ENCODE measurements at regions not wholly inside any gene's neighbourhood (a gene's known extent, or its start where the extent isn't known, plus 50 kb on each side); places are given as distances from the start of the nearest gene placed in this dataset.

DNA sequence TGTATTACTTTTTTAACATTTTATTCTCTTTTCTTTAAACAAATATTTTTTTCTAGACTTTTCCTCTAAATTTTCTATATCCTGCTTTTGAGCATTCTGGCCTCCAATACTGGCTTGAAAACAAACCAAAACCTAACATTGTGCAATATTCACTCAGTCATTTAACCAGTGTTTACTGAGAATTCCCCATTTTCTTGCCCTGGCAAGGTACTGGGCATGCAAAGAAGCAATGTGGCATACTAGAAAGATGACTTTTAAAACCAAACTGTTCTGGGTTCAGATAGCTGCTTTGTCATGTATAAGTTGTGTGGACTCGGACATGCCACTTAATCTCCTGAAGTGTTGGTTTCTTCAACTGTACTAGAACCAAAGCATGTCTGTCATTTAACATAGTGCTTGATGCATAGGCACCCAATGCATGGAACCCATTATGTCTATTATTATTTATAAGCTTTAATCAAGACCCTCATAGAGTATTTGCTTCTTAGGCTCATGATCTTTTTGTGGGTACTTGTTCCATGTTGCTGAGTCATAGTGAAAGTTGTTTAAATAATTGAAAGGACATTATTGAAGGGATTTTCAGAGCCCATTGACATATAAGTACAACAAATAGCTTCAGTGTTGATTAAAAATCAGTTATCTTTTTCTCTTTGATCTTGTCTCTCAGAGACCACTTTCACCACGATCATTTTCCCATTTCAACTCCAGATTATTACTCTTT lies 185.4 kb upstream of the OSR1 start:
- Mint-ChIP-seq H3K9me3 (no peaks in the 10 kb centered on the region), H3K36me3 (ENCODE audit: low read depth) (no peaks in the 10 kb centered on the region), H3K27me3 (peaks cover 3% of the 10 kb centered on the region), H3K27ac (no peak overlapping the region), H3K4me1 (no peaks in the 10 kb centered on the region), H3K4me3 (no peak overlapping the region)
- ATAC-seq (no peak), DNase-seq (no peak)

DNA sequence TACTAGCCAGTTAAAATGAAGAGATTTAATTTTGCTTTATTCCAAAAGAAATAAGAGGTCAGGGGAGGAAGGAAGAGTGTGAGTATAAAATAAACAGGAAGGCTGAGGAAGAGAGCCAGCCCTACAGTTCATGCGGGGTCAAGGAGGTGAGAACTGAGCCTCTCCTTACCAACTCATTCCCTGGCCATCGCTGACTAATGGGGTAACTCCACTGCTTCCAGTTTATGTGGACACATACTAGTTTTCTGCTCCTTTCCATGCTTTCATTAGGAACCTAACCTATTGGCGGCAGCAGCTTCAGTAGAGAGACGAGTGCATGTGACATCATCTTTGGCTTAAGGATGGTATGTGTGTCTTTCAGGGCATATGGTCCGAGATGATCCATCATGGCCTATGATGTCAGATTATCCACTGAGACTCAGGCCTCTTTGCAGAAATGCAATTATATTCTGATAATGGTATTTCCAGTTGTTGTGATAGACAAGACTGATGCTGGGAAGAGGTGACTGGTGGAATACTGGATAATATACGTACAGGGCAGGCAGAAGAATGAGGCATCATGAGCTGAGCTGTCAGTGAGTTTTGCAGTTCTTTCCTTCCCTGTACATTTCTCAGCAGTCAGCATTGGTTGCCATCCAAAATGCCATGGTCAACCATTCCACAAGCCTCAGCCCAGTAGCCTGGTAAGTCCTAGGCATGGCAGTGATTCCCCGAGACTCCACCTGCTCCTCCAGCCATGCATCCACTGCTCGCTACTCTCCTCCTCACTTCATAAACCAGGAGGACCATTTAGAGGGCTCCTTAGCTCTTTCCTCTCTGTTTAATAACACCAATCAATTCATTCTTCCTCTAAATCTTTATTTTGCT lies 184.6 kb upstream of the OSR1 start:
- no peak overlapping the region for H3K4me3 Mint-ChIP-seq
- peaks cover 2% of the 10 kb centered on the region for H3K27me3 Mint-ChIP-seq
- DNase-seq = no peak
- no peaks in the 10 kb centered on the region for H3K9me3 Mint-ChIP-seq
- H3K27ac Mint-ChIP-seq = no peak overlapping the region
- no peak for ATAC-seq
- H3K4me1 Mint-ChIP-seq = no peaks in the 10 kb centered on the region
- no peaks in the 10 kb centered on the region for H3K36me3 Mint-ChIP-seq (ENCODE audit: low read depth)

DNA sequence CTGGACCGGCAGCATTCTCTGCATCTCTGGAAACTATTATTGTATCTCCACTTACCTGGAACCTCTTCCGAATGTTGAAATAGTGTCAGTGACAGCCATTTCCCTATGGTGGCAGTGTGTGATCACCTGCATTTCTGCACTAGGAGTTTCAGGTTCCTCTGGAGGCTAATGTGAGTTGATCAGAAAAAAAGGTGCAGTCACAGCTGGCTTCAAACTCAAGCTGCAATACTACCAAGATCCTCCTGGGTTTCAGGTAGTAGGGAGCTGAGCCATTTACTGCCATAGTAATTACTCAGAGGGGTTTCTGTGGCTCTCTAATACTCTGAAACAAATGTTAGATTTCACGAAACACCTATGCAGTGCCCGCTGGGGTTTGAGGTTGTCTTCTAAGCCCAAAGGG lies 183.5 kb upstream of the OSR1 start:
- Mint-ChIP-seq H3K9me3 (no peaks in the 10 kb centered on the region), H3K27me3 (no peaks in the 10 kb centered on the region), H3K36me3 (ENCODE audit: low read depth) (no peaks in the 10 kb centered on the region), H3K4me1 (no peaks in the 10 kb centered on the region), H3K4me3 (no peak overlapping the region), H3K27ac (no peak overlapping the region)
- ATAC-seq = no peak
- DNase-seq = no peak

DNA sequence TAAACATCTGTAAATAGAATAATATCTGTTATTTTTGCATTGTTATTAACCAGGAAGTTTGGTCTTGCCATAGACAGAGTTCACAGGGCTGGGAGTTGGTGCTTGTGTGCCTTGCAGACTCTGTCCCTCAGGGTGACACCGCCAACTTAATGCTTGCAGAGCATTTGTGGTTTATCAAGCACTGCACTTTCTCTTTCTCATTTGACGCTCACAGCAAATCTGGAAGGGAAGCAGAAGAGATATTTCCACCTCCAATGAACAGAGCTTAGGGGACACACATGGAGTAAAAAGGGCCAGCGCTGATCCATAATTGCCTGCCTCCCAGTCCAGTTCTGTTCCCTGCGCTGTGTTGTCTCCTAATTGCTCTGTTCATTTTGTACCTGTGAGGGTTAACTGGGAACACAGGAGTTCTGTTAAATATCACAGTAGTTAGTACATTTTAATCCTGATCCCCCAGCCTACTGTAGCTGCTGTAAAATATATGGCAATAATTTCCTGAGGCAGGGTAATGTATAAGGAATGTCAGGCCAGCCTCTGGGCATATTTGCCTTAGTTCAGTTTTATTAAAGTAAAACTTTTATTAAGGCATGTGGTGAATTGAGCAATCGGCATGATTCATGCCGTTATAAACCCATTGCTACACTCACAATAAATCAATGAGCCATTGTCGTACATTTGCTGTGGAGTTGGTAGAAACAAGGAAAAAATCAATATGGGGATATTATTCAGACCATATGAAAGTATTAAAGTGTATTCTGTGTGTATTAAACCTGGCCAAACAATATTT lies 182.5 kb upstream of the OSR1 start:
- Mint-ChIP-seq H3K36me3 (ENCODE audit: low read depth) (no peaks in the 10 kb centered on the region), H3K27me3 (no peaks in the 10 kb centered on the region), H3K9me3 (no peaks in the 10 kb centered on the region), H3K4me3 (no peak overlapping the region), H3K4me1 (no peaks in the 10 kb centered on the region), H3K27ac (no peak overlapping the region)
- ATAC-seq (no peak), DNase-seq (no peak)

DNA sequence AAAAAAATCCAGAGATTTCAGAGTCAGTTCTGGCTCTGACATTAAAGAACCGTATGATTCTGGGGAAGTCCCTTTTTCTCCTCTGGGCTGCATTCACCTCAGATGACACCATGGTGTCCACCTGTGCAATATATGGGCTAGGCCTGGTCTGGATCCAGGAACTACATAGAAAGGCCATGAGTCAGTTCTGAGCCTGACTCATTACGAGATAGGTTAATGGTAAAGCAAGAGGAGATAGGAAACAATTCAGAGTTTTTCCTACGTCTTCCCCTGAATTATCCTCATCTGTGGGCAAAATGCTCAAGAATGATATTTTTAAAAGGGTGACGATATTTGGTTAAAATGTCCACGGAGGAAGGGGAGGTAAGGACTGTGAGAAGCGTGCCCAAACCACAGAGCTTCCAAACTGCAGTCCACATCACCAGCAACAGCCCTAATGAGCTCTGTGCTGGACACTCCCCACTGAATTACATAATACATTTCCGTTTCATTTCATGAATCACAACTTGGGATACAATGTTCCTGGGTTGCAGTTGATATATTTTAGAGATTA lies 180.1 kb upstream of the OSR1 start:
- Mint-ChIP-seq H3K9me3 (peaks cover 4% of the 10 kb centered on the region), H3K4me1 (no peaks in the 10 kb centered on the region), H3K36me3 (ENCODE audit: low read depth) (no peaks in the 10 kb centered on the region), H3K4me3 (no peak overlapping the region), H3K27ac (no peak overlapping the region), H3K27me3 (peaks cover 4% of the 10 kb centered on the region)
- no peak for DNase-seq
- ATAC-seq = no peak

DNA sequence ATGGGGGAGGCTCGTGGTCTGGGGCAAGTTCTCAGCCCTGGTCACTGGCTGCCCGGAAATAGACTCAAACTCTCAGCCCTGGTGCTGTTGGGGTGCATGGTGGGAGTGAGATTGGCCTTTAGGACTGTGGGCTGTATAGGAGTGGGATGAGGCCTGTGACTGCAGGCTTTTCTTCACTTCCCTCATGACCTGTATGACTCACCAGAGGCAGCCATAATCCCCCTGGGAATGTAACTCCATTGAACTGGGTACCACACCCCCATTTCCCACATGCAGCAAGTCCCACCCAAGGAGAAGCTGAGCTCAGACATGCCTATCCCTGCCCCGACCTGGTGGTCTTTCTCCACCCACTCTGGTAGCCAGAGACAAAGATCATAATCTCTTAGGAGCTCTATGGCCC lies 177.7 kb upstream of the OSR1 start:
- H3K4me3 Mint-ChIP-seq = no peak overlapping the region
- peaks cover 4% of the 10 kb centered on the region for H3K9me3 Mint-ChIP-seq
- H3K4me1 Mint-ChIP-seq = no peaks in the 10 kb centered on the region
- peaks cover 8% of the 10 kb centered on the region for H3K27me3 Mint-ChIP-seq
- H3K27ac Mint-ChIP-seq = no peak overlapping the region
- DNase-seq (no peak), ATAC-seq (no peak)
- H3K36me3 Mint-ChIP-seq (ENCODE audit: low read depth) = no peaks in the 10 kb centered on the region

DNA sequence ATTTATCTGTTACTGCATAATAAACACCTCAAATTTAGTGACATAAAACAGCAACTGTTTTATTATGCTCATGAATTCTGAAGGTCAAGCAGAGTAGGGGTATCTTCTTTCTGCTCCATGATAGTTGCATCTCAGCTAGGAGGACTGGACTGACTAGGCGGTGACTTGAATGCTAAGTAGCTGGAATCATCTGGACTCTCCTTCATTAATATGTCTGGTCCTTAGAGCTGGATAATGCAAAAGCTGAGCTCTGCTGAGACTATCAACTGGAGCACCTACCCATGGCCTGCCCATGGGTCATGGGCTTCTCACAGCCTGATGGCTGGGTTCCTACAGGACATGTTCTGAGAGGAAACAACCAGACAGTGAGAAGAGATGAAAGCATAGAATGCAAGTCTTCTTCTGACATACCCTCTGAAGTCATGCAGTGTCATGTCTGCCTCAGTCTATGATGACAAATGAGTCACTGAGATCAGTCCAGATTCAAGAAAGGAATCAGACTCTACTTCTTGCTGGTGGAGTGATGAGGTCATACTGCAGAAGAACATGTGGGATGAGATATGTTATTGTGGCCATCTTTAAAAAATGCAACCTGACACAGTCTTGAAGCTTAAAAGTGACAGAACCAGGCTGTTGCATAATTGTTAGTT lies 174.2 kb upstream of the OSR1 start:
- no peaks in the 10 kb centered on the region for H3K36me3 Mint-ChIP-seq (ENCODE audit: low read depth)
- peaks cover 4% of the 10 kb centered on the region for H3K9me3 Mint-ChIP-seq
- no peak for DNase-seq
- peaks cover 11% of the 10 kb centered on the region for H3K27me3 Mint-ChIP-seq
- H3K27ac Mint-ChIP-seq = no peak overlapping the region
- H3K4me1 Mint-ChIP-seq = no peaks in the 10 kb centered on the region
- no peak overlapping the region for H3K4me3 Mint-ChIP-seq
- ATAC-seq = no peak

DNA sequence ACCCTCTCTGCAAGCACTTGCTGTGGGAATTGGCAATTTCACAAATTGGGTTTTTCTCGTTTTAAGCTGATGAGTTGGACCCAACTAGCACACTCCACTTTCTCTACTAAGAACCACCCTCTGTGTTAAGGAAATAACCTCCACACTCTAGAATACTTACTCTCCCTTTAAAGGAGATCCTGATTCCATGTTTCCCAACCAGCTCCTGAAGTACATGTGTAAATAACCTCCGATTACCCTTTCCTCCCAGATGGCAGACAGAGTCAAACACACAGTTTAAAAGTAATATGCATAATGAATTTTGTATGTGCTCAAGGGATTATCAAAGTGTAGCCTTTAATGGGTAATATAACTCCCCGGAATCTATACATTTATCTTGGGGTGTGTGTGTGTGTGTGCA lies 171.3 kb upstream of the OSR1 start:
- Mint-ChIP-seq H3K36me3 (ENCODE audit: low read depth) (no peaks in the 10 kb centered on the region), H3K9me3 (peaks cover under 1% of the 10 kb centered on the region), H3K4me1 (no peaks in the 10 kb centered on the region), H3K27ac (no peak overlapping the region), H3K27me3 (peaks cover 11% of the 10 kb centered on the region), H3K4me3 (no peak overlapping the region)
- no peak for DNase-seq
- ATAC-seq = no peak

DNA sequence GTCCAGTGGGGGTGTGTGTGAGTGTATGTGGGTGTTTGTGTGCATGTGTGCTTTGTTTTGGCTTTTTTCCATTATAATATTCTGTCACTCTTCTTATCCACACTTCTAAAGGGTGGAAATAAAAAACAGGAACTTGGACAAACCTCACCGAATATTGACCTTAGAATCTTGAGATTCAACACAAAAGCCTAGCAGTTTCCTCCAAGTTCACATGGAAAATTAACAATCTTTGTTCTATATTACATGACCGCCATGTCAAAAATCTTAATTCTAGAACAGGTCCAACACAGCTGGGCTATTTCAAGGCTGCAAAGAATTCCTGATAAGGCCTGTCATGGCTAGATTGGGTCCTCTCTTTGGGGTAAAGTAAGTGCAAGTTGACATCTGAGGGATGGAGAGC lies 169.3 kb upstream of the OSR1 start:
- Mint-ChIP-seq H3K9me3 (no peaks in the 10 kb centered on the region), H3K4me3 (no peak overlapping the region), H3K4me1 (no peaks in the 10 kb centered on the region), H3K27ac (no peak overlapping the region), H3K27me3 (peaks cover 9% of the 10 kb centered on the region), H3K36me3 (ENCODE audit: low read depth) (no peaks in the 10 kb centered on the region)
- DNase-seq = no peak
- no peak for ATAC-seq

DNA sequence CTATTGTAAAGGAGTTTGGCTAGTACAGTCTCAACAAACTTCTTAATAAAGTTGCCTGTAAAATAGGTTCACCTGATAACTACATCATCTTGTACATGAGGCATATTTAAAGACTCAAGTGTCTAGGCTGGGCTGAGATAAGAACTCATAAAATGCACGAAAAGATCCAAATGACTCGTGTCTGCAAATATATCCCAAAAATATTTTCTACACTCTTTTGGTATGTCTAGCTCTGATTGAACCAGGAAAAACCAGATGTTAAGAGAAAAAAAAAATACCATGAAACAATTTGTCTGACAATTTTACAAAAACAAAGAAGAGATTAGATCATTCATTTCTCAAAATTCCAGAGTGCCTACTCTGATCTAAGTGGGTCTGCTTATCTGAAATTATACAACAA lies 166.9 kb upstream of the OSR1 start:
- DNase-seq (no peak), ATAC-seq (no peak)
- Mint-ChIP-seq H3K4me3 (no peak overlapping the region), H3K9me3 (no peaks in the 10 kb centered on the region), H3K27me3 (peaks cover 5% of the 10 kb centered on the region), H3K27ac (no peak overlapping the region), H3K36me3 (ENCODE audit: low read depth) (no peaks in the 10 kb centered on the region), H3K4me1 (no peaks in the 10 kb centered on the region)

DNA sequence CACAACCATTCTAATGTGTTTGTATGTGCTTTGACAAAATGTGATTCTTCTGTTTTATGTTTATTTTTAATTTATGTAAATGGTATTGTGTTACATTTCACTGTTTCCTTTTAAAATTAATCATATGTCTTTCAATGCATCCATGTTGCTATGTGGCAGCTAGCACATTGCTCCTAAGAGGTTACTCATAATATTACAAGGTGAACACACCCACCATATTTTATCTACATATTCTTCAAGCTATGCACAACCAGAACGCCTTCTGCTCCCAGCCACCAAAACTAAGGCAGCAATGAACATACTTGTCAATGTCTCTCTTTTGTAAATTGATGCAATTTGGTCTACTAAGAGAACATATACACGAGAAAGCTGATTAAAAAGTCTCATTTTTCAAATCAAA lies 160.6 kb upstream of the OSR1 start:
- DNase-seq (no peak), ATAC-seq (no peak)
- peaks cover 2% of the 10 kb centered on the region for H3K27me3 Mint-ChIP-seq
- no peak overlapping the region for H3K27ac Mint-ChIP-seq
- no peak overlapping the region for H3K4me3 Mint-ChIP-seq
- H3K9me3 Mint-ChIP-seq = peaks cover 4% of the 10 kb centered on the region
- no peaks in the 10 kb centered on the region for H3K36me3 Mint-ChIP-seq (ENCODE audit: low read depth)
- H3K4me1 Mint-ChIP-seq = no peaks in the 10 kb centered on the region

DNA sequence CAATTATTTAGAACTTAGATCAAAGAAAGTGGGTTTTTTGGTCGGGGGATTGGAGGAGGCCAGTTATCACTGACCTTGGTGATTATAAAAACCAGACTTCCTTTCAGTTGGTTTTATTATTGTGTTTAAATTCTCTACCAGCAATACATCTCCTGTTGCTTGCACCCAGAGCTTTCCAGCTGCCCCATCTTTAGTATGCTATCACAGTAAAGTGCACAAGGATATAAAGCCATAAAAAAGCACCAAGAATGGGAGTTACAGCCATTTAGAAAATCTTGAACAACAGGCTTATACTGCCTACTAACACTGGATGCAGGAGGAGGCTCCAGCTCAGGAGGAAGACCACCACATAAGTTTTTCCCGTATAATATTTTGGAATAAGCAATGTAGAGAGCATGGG lies 148.7 kb upstream of the OSR1 start:
- DNase-seq (no peak), ATAC-seq (no peak)
- Mint-ChIP-seq H3K27ac (no peak overlapping the region), H3K36me3 (ENCODE audit: low read depth) (no peaks in the 10 kb centered on the region), H3K4me3 (no peak overlapping the region), H3K9me3 (peaks cover 7% of the 10 kb centered on the region), H3K27me3 (peaks cover 18% of the 10 kb centered on the region), H3K4me1 (no peaks in the 10 kb centered on the region)

DNA sequence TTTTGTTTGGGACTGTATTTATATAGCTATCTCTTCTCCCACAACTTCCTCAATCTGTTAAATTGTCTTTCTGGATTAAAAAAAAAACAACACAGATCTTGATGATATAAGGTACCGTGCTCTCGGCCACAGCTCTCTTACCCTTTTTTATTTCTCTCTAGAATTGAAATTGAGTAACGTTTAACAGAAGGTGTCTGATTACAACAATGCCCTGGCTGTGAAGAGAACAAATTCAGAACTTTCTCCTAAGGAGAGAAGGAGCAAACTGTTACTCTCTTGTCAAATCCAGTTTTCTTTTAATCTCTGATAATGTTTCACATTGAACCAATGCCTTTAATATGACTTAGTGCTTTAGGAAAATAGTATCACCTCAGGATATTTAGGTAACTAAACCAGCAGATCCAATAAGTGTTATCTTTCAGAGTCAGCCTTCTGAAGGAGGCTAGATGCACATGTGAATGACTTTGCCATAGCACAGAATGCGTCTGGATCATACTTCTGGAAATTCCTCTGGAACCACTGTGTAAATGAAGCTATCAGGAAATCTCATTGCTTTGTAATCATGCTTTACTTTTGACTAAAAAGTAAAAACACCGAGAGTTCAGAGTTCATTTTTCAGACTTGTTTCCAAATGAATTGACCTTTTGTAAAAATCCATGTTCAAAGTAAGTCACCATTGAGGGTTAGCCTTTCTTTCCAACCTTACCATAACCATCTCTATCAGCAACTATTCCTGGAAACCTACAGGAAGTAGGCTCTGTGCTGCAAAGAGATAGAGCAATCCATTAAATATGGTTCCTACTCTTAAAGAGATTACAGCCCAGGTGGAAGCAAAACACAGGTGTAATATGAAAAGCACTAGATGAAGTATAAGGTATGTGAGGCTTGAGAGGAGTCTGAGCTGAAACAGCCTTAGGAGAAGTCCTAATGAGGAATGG lies 147.0 kb upstream of the OSR1 start:
- H3K4me3 Mint-ChIP-seq = no peak overlapping the region
- H3K27me3 Mint-ChIP-seq = peaks cover 24% of the 10 kb centered on the region
- H3K4me1 Mint-ChIP-seq = no peaks in the 10 kb centered on the region
- ATAC-seq (no peak), DNase-seq (no peak)
- H3K36me3 Mint-ChIP-seq (ENCODE audit: low read depth) = no peaks in the 10 kb centered on the region
- no peak overlapping the region for H3K27ac Mint-ChIP-seq
- H3K9me3 Mint-ChIP-seq = peaks cover 7% of the 10 kb centered on the region
